ENCODE measurements at regions not wholly inside any gene's neighbourhood (a gene's known extent, or its start where the extent isn't known, plus 50 kb on each side); places are given as distances from the start of the nearest gene placed in this dataset.

GRCh38 chr16:72464597-72465368 is 292.8 kb upstream of the PMFBP1 start:
- no peaks in the 10 kb centered on the region for H3K27me3 ChIP-seq (ENCODE audit: insufficient read depth, low read length)
- H3K4me2 ChIP-seq (ENCODE audit: insufficient read depth, low read length): no peak overlapping the region
- no peak for DNase-seq (ENCODE audit: insufficient read length, low spot score, missing footprints)
- no peak overlapping the region for H3K4me3 ChIP-seq (ENCODE audit: insufficient read depth, low read length)
- H3K36me3 ChIP-seq (ENCODE audit: insufficient read depth, low read length): no peaks in the 10 kb centered on the region
- H3K4me1 ChIP-seq (ENCODE audit: insufficient read depth, low read length): no peaks in the 10 kb centered on the region
- no peak overlapping the region for H3K27ac ChIP-seq (ENCODE audit: low read depth, low read length)
- H3K79me2 ChIP-seq (ENCODE audit: insufficient read depth, low read length): no peaks in the 10 kb centered on the region
- no peak for TF ChIP-seq CTCF (IDR thresholded peaks at IDR 0.05; ENCODE audit: extremely low read depth, low read depth, low read length)
- peak overlapping the region; percentile 11 for H2AFZ ChIP-seq (ENCODE audit: low read length)
- no peaks in the 10 kb centered on the region for H3K9me3 ChIP-seq (ENCODE audit: low read depth, low read length)
- H4K20me1 ChIP-seq (ENCODE audit: insufficient read depth, low read length): no peaks in the 10 kb centered on the region

- no peaks in the 10 kb centered on the region for H3K27me3 ChIP-seq (ENCODE audit: insufficient read depth, low read length)
- no peaks in the 10 kb centered on the region for H4K20me1 ChIP-seq (ENCODE audit: insufficient read depth, low read length)
- no peaks in the 10 kb centered on the region for H3K9me3 ChIP-seq (ENCODE audit: low read depth, low read length)
- TF ChIP-seq CTCF (IDR thresholded peaks at IDR 0.05; ENCODE audit: extremely low read depth, low read depth, low read length): no peak
- DNase-seq (ENCODE audit: insufficient read length, low spot score, missing footprints): no peak
- peak overlapping the region; percentile 30 for H2AFZ ChIP-seq (ENCODE audit: low read length)
- H3K27ac ChIP-seq (ENCODE audit: low read depth, low read length): no peak overlapping the region
- no peaks in the 10 kb centered on the region for H3K36me3 ChIP-seq (ENCODE audit: insufficient read depth, low read length)
- no peak overlapping the region for H3K4me2 ChIP-seq (ENCODE audit: insufficient read depth, low read length)
- no peaks in the 10 kb centered on the region for H3K79me2 ChIP-seq (ENCODE audit: insufficient read depth, low read length)
- no peak overlapping the region for H3K4me3 ChIP-seq (ENCODE audit: insufficient read depth, low read length)
- H3K4me1 ChIP-seq (ENCODE audit: insufficient read depth, low read length): no peaks in the 10 kb centered on the region
Measured at GRCh38 chr16:72464052-72464451, 292.1 kb upstream of the PMFBP1 start.

- no peaks in the 10 kb centered on the region for H3K27me3 ChIP-seq (ENCODE audit: insufficient read depth, low read length)
- H3K9me3 ChIP-seq (ENCODE audit: low read depth, low read length): no peaks in the 10 kb centered on the region
- DNase-seq (ENCODE audit: insufficient read length, low spot score, missing footprints): no peak
- no peaks in the 10 kb centered on the region for H4K20me1 ChIP-seq (ENCODE audit: insufficient read depth, low read length)
- no peaks in the 10 kb centered on the region for H3K4me1 ChIP-seq (ENCODE audit: insufficient read depth, low read length)
- H3K4me3 ChIP-seq (ENCODE audit: insufficient read depth, low read length): no peak overlapping the region
- H2AFZ ChIP-seq (ENCODE audit: low read length): no peak overlapping the region
- H3K27ac ChIP-seq (ENCODE audit: low read depth, low read length): no peak overlapping the region
- H3K79me2 ChIP-seq (ENCODE audit: insufficient read depth, low read length): no peaks in the 10 kb centered on the region
- no peak overlapping the region for H3K4me2 ChIP-seq (ENCODE audit: insufficient read depth, low read length)
- no peaks in the 10 kb centered on the region for H3K36me3 ChIP-seq (ENCODE audit: insufficient read depth, low read length)
- no peak for TF ChIP-seq CTCF (IDR thresholded peaks at IDR 0.05; ENCODE audit: extremely low read depth, low read depth, low read length)
Measured at GRCh38 chr16:72458035-72458434, 286.1 kb upstream of the PMFBP1 start.

GRCh38 chr16:72457243-72457940 is 285.4 kb upstream of the PMFBP1 start:
- Histone ChIP-seq H3K9me3 (ENCODE audit: low read depth, low read length) (no peaks in the 10 kb centered on the region), H3K4me2 (ENCODE audit: insufficient read depth, low read length) (no peak overlapping the region), H3K79me2 (ENCODE audit: insufficient read depth, low read length) (no peaks in the 10 kb centered on the region), H3K4me1 (ENCODE audit: insufficient read depth, low read length) (no peaks in the 10 kb centered on the region), H3K36me3 (ENCODE audit: insufficient read depth, low read length) (no peaks in the 10 kb centered on the region), H3K27ac (ENCODE audit: low read depth, low read length) (no peak overlapping the region), H3K4me3 (ENCODE audit: insufficient read depth, low read length) (no peak overlapping the region), H4K20me1 (ENCODE audit: insufficient read depth, low read length) (no peaks in the 10 kb centered on the region), H2AFZ (ENCODE audit: low read length) (no peak overlapping the region), H3K27me3 (ENCODE audit: insufficient read depth, low read length) (no peaks in the 10 kb centered on the region)
- TF ChIP-seq CTCF (IDR thresholded peaks at IDR 0.05; ENCODE audit: extremely low read depth, low read depth, low read length): no peak
- no peak for DNase-seq (ENCODE audit: insufficient read length, low spot score, missing footprints)
